Osteocyte (in vitro differentiated cells): ENCODE measurements at regions not wholly inside any gene's neighbourhood (a gene's known extent, or its start where the extent isn't known, plus 50 kb on each side); places are given as distances from the start of the nearest gene placed in this dataset.

Experiments
- DNase-seq: peaks from one replicate; pipeline ENCODE4 v3.0.0; 2021; ENCODE audit warnings: mixed read lengths; ENCODE audit not compliant: unreplicated experiment; ENCODE audit errors: extremely low spot score
- H3K27ac Mint-ChIP-seq: one replicate; pipeline ENCODE4 v1.8.0; 2021; ENCODE audit warnings: mild to moderate bottlenecking, mixed read lengths; ENCODE audit not compliant: unreplicated experiment
- H3K27me3 Mint-ChIP-seq: one replicate; pipeline ENCODE4 v1.8.0; 2021; ENCODE audit warnings: mixed read lengths; ENCODE audit not compliant: unreplicated experiment
- H3K36me3 Mint-ChIP-seq: one replicate; pipeline ENCODE4 v1.8.0; 2021; ENCODE audit warnings: mixed read lengths; ENCODE audit not compliant: unreplicated experiment
- H3K4me1 Mint-ChIP-seq: one replicate; pipeline ENCODE4 v1.8.0; 2021; ENCODE audit warnings: mixed read lengths; ENCODE audit not compliant: unreplicated experiment
- H3K4me3 Mint-ChIP-seq: one replicate; pipeline ENCODE4 v1.8.0; 2021; ENCODE audit warnings: mild to moderate bottlenecking, moderate library complexity, mixed read lengths; ENCODE audit not compliant: unreplicated experiment
- H3K9me3 Mint-ChIP-seq: one replicate; pipeline ENCODE4 v1.8.0; 2021; ENCODE audit warnings: mixed read lengths; ENCODE audit not compliant: unreplicated experiment
- CTCF ChIP-seq: fragments of 200-600 bp; sonication (generic); IDR thresholded peaks from 2 replicates; pipeline ENCODE4 v1.5.0; 2021; ENCODE audit warnings: antibody characterized with exemption, mild to moderate bottlenecking, moderate library complexity

GRCh38 chr6:27176096-27176495 is 71.4 kb upstream of the PRSS16 start:
- Mint-ChIP-seq H3K27me3 (peaks cover 11% of the 10 kb centered on the region), H3K27ac (peak overlapping the region; percentile 12), H3K36me3 (no peaks in the 10 kb centered on the region), H3K4me1 (peaks cover 14% of the 10 kb centered on the region), H3K9me3 (no peaks in the 10 kb centered on the region), H3K4me3 (peak overlapping the region; percentile 95)
- no peak for DNase-seq
- no peak for TF ChIP-seq CTCF

- peaks cover 16% of the 10 kb centered on the region for H3K27me3 Mint-ChIP-seq
These were observed 70.7 kb upstream of the PRSS16 start for GRCh38 chr6:27176523-27177484.

DNA sequence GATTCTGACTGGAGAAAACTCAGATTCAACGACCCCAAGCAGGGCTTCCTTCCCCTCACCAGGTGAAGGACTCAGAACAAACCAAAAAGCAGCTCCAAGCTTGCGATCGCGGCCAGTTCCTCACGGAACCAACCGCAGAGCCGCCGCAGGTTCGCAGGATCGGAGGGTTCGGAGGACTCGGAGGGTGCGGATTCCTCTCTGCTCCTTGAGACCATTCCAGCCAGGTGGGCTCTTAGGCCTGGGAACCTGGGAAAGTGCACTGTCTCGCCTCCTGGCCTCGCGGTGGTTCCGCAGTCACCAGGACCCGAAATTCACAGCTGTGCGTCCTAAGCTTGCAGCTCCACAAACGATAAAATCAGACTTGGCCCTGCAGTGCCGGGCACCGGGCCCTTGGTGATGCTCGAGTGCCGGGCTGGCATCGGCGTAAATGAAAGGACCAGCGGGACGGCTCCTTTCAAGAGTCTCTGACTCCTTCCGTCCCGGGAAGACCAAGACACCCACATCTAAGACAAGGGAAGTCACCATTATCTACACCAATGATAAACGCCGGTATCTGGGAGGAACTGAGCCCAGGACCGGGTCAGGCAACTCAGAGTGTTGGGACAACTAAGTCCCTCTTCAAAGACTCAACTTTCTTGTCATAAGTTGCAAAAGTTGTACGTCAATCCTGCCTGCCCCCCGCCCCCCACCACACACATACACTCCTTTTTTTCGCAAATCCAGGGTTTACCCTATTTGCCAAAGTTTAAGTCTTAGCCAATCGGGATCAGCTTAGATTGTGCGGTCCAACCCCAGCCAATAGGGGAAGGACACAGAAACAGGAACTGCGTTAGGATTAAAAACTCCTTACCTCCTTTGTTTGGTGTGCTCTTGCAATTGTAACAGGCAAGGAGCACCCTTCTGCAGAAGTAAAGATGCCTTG is 69.8 kb upstream of the PRSS16 start:
- peaks cover 22% of the 10 kb centered on the region for H3K27me3 Mint-ChIP-seq
- peak overlapping the region; percentile 98 for H3K27ac Mint-ChIP-seq
- H3K36me3 Mint-ChIP-seq = no peaks in the 10 kb centered on the region
- DNase-seq = peak; percentile 94
- peak; percentile 53 for TF ChIP-seq CTCF
- H3K9me3 Mint-ChIP-seq = no peaks in the 10 kb centered on the region
- peak overlapping the region; percentile 95 for H3K4me3 Mint-ChIP-seq
- H3K4me1 Mint-ChIP-seq = peaks cover 14% of the 10 kb centered on the region

More at GRCh38 chr6:27176523-27177484, 70.7 kb upstream of the PRSS16 start:
- H3K9me3 Mint-ChIP-seq = no peaks in the 10 kb centered on the region
- H3K36me3 Mint-ChIP-seq = no peaks in the 10 kb centered on the region
- H3K4me3 Mint-ChIP-seq = peak overlapping the region; percentile 95
- no peak for DNase-seq
- no peak for TF ChIP-seq CTCF
- H3K27ac Mint-ChIP-seq = peak overlapping the region; percentile 98
- peaks cover 14% of the 10 kb centered on the region for H3K4me1 Mint-ChIP-seq

DNA sequence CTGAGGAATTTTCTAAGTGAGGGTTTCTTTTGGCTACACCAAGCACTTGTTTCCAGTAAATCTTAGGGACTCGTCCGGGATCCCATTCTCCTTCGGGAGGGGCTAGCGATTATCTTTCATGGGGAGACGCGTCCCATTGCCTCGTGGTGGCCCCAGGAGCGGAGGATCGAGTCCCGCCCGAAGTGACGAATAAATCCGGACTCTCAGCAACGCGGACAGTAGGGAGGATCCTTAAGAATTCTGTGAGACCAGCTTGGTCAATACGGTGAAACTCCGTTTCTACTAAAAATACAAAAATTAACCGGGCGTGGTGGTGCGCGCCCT is 69.1 kb upstream of the PRSS16 start:
- peak overlapping the region; percentile 95 for H3K4me3 Mint-ChIP-seq
- H3K27ac Mint-ChIP-seq = peak overlapping the region; percentile 98
- no peaks in the 10 kb centered on the region for H3K9me3 Mint-ChIP-seq
- no peak for DNase-seq
- H3K27me3 Mint-ChIP-seq = peaks cover 22% of the 10 kb centered on the region
- no peak for TF ChIP-seq CTCF
- H3K36me3 Mint-ChIP-seq = no peaks in the 10 kb centered on the region
- H3K4me1 Mint-ChIP-seq = peaks cover 14% of the 10 kb centered on the region
